Left lung (tissue), 4 donors: ENCODE measurements at regions not wholly inside any gene's neighbourhood (a gene's known extent, or its start where the extent isn't known, plus 50 kb on each side); places are given as distances from the start of the nearest gene placed in this dataset.
"Not testable (repeated sequence)": the region's sequence is repeated elsewhere in the genome, so short reads cannot be mapped to it uniquely, and the experiment has no call there.

Source experiments
- ATAC-seq: fragments of 200-7000 bp; cut with Tn5 transposase; one replicate; pipeline ENCODE4 v1.9.1; 2020; ENCODE audit warnings: moderate library complexity
- DNase-seq, 4 donors: peaks; one replicate each; pipeline ENCODE4 v3.0.0-alpha.2; 2013 to 2020
- H3K27ac ChIP-seq, 2 donors: fragments of 200-600 bp; sonication (generic) in 1 of 2; one replicate each; pipeline versions ENCODE4 v1.5.0 to v1.8.0; 2020 to 2021
- H3K27me3 ChIP-seq, 2 donors: fragments of 200-600 bp; sonication (generic) in 1 of 2; one replicate each; pipeline versions ENCODE4 v1.5.0 to v1.8.0; 2020 to 2021
- H3K36me3 ChIP-seq, 2 donors: fragments of 200-600 bp; sonication (generic) in 1 of 2; one replicate each; pipeline versions ENCODE4 v1.5.0 to v1.8.0; 2020 to 2021
- H3K4me1 ChIP-seq, 2 donors: fragments of 200-600 bp; one replicate each; pipeline ENCODE4 v1.8.0; 2021
- H3K4me3 ChIP-seq, 2 donors: fragments of 200-600 bp; sonication (generic) in 1 of 2; one replicate each; pipeline versions ENCODE4 v1.5.0 to v1.8.0; 2020 to 2021; ENCODE audit warnings: mild to moderate bottlenecking in 1 of 2
- H3K9me3 ChIP-seq, 2 donors: fragments of 200-600 bp; sonication (generic) in 1 of 2; one replicate each; pipeline versions ENCODE4 v1.5.0 to v1.8.0; 2020 to 2021
- CTCF ChIP-seq, 2 donors: fragments of 200-600 bp; sonication (generic) in 1 of 2; IDR thresholded peaks; one replicate each; pipeline versions ENCODE4 v1.5.0 to v1.8.0; 2021; ENCODE audit warnings: antibody characterized with exemption in 2 of 2
- intact Hi-C, 2 donors: fragments of 100-400 bp; cut with DNase I; formaldehyde crosslinking; loops; one replicate each; pipeline versions ENCODE4 v1.11.2 to v1.14.2; 2022
- donor health status: DM: no; HTN: yes; CAD: no.
- donor health status: DM: no; HTN: no; CAD: no.

GRCh38 chr4:154907345-154908045 lies 126.4 kb downstream of the RBM46 start:
- H3K4me3 ChIP-seq, ATAC-seq, DNase-seq, H3K36me3 ChIP-seq, intact Hi-C loops, H3K27me3 ChIP-seq, H3K27ac ChIP-seq, H3K4me1 ChIP-seq, H3K9me3 ChIP-seq: not testable (repeated sequence)

GRCh38 chr4:154908168-154908567 lies 127.1 kb downstream of the RBM46 start:
- Histone ChIP-seq H3K27me3 (no peaks in the 10 kb centered on the region), H3K27ac (no peak overlapping the region), H3K4me3 (no peak overlapping the region), H3K9me3 (peaks cover 0 to 3% of the 10 kb centered on the region in 2 donors), H3K36me3 (no peaks in the 10 kb centered on the region), H3K4me1 (no peaks in the 10 kb centered on the region)
- ATAC-seq (peak; percentile 60), DNase-seq (no peak)
- TF ChIP-seq CTCF (IDR thresholded peaks at IDR 0.05) = no peak
- intact Hi-C loops = no loop called here

- peaks cover 0 to 3% of the 10 kb centered on the region in 2 donors for H3K9me3 ChIP-seq
- no peak for TF ChIP-seq CTCF (IDR thresholded peaks at IDR 0.05)
- DNase-seq (peak in 1 of 4 donors; percentile 1), ATAC-seq (no peak)
- H3K4me1 ChIP-seq = no peaks in the 10 kb centered on the region
- H3K27me3 ChIP-seq = no peaks in the 10 kb centered on the region
- no peak overlapping the region for H3K4me3 ChIP-seq
- intact Hi-C loops = no loop called here
- no peaks in the 10 kb centered on the region for H3K36me3 ChIP-seq
- H3K27ac ChIP-seq = no peak overlapping the region
Observed at GRCh38 chr4:154911097-154911496, 130.0 kb downstream of the RBM46 start.

GRCh38 chr4:154911608-154912098 lies 130.6 kb downstream of the RBM46 start:
- ATAC-seq (no peak), DNase-seq (no peak)
- no peaks in the 10 kb centered on the region for H3K4me1 ChIP-seq
- no peak for TF ChIP-seq CTCF (IDR thresholded peaks at IDR 0.05)
- no peaks in the 10 kb centered on the region for H3K9me3 ChIP-seq
- H3K27ac ChIP-seq = no peak overlapping the region
- H3K36me3 ChIP-seq = no peaks in the 10 kb centered on the region
- intact Hi-C loops = no loop called here
- no peak overlapping the region for H3K4me3 ChIP-seq
- no peaks in the 10 kb centered on the region for H3K27me3 ChIP-seq

- no peaks in the 10 kb centered on the region for H3K9me3 ChIP-seq
- no peaks in the 10 kb centered on the region for H3K4me1 ChIP-seq
- no peak overlapping the region for H3K27ac ChIP-seq
- H3K27me3 ChIP-seq = no peaks in the 10 kb centered on the region
- intact Hi-C loops = no loop called here
- no peak for DNase-seq
- no peak for TF ChIP-seq CTCF (IDR thresholded peaks at IDR 0.05)
- H3K4me3 ChIP-seq = no peak overlapping the region
- no peak for ATAC-seq
- H3K36me3 ChIP-seq = no peaks in the 10 kb centered on the region
Observed at GRCh38 chr4:154916068-154916467, 135.0 kb downstream of the RBM46 start.
